Stimulated activated CD8-positive, alpha-beta memory T cell treated with anti-CD3 and anti-CD28 coated beads, Interleukin-15, amount 100 ng/mL, for 24 hours (primary cell): ENCODE measurements at regions not wholly inside any gene's neighbourhood (a gene's known extent, or its start where the extent isn't known, plus 50 kb on each side); places are given as distances from the start of the nearest gene placed in this dataset.
"Not testable (repeated sequence)": the region's sequence is repeated elsewhere in the genome, so short reads cannot be mapped to it uniquely, and the experiment has no call there.

Source experiments
- DNase-seq: peaks from one replicate; pipeline ENCODE4 v3.0.0-alpha.2; 2020; ENCODE audit warnings: low read depth

- not testable (repeated sequence) for DNase-seq
These were observed 676.4 kb upstream of the ZNF337 start for GRCh38 chr20:26373066-26373465.

GRCh38 chr20:26354511-26354910 lies 657.9 kb upstream of the ZNF337 start:
- no peak for DNase-seq

- DNase-seq = no peak
These were observed 650.7 kb upstream of the ZNF337 start for GRCh38 chr20:26347396-26347795.

- DNase-seq = not testable (repeated sequence)
These were observed 643.9 kb upstream of the ZNF337 start for GRCh38 chr20:26340460-26341065.

- DNase-seq = no peak
These were observed 627.5 kb upstream of the ZNF337 start for GRCh38 chr20:26324177-26324576.

- no peak for DNase-seq
These were observed 618.4 kb upstream of the ZNF337 start for GRCh38 chr20:26315054-26315453.

- not testable (repeated sequence) for DNase-seq
These were observed 613.1 kb upstream of the ZNF337 start for GRCh38 chr20:26309720-26310119.

GRCh38 chr20:26308961-26309360 lies 612.3 kb upstream of the ZNF337 start:
- no peak for DNase-seq

- DNase-seq = no peak
These were observed 598.4 kb upstream of the ZNF337 start for GRCh38 chr20:26295006-26295405.

GRCh38 chr20:26288379-26289061 lies 591.9 kb upstream of the ZNF337 start:
- not testable (repeated sequence) for DNase-seq

- no peak for DNase-seq
These were observed 582.6 kb upstream of the ZNF337 start for GRCh38 chr20:26279238-26279637.

GRCh38 chr20:26277339-26277738 lies 580.7 kb upstream of the ZNF337 start:
- DNase-seq = no peak

GRCh38 chr20:26276554-26277210 lies 580.0 kb upstream of the ZNF337 start:
- DNase-seq = no peak

GRCh38 chr20:26268762-26269161 lies 572.1 kb upstream of the ZNF337 start:
- not testable (repeated sequence) for DNase-seq

GRCh38 chr20:26260925-26261324 lies 564.3 kb upstream of the ZNF337 start:
- DNase-seq = not testable (repeated sequence)

- DNase-seq = not testable (repeated sequence)
These were observed 555.8 kb upstream of the ZNF337 start for GRCh38 chr20:26252311-26252975.

- DNase-seq = not testable (repeated sequence)
These were observed 554.7 kb upstream of the ZNF337 start for GRCh38 chr20:26251376-26251775.

GRCh38 chr20:26250249-26251114 lies 553.8 kb upstream of the ZNF337 start:
- not testable (repeated sequence) for DNase-seq

- DNase-seq = no peak
These were observed 547.1 kb upstream of the ZNF337 start for GRCh38 chr20:26243731-26244130.

GRCh38 chr20:26220609-26221008 lies 524.0 kb upstream of the ZNF337 start:
- not testable (repeated sequence) for DNase-seq

GRCh38 chr20:26219546-26219945 lies 522.9 kb upstream of the ZNF337 start:
- DNase-seq = not testable (repeated sequence)

GRCh38 chr20:26218301-26218700 lies 521.6 kb upstream of the ZNF337 start:
- DNase-seq = no peak
